ENCODE measurements at regions not wholly inside any gene's neighbourhood (a gene's known extent, or its start where the extent isn't known, plus 50 kb on each side); places are given as distances from the start of the nearest gene placed in this dataset.
"Not testable (repeated sequence)": the region's sequence is repeated elsewhere in the genome, so short reads cannot be mapped to it uniquely, and the experiment has no call there.

- H3K4me3 ChIP-seq (replicated peaks; ENCODE audit: low read depth, low read length): no peak overlapping the region
- no peak for TF ChIP-seq CTCF (IDR thresholded peaks at IDR 0.05; ENCODE audit: low read length, missing control alignments)
- DNase-seq (ENCODE audit: low read depth): no peak
Measured at GRCh38 chr14:81766321-81766915, 232.8 kb upstream of the SEL1L start.

- no peak for TF ChIP-seq CTCF (IDR thresholded peaks at IDR 0.05; ENCODE audit: low read length, missing control alignments)
- DNase-seq (ENCODE audit: low read depth): no peak
- H3K4me3 ChIP-seq (replicated peaks; ENCODE audit: low read depth, low read length): no peak overlapping the region
Measured at GRCh38 chr14:81767266-81767995, 233.8 kb upstream of the SEL1L start.

- DNase-seq (ENCODE audit: low read depth): no peak
- no peak for TF ChIP-seq CTCF (IDR thresholded peaks at IDR 0.05; ENCODE audit: low read length, missing control alignments)
- H3K4me3 ChIP-seq (replicated peaks; ENCODE audit: low read depth, low read length): no peak overlapping the region
Measured at GRCh38 chr14:81771651-81772275, 238.1 kb upstream of the SEL1L start.

GRCh38 chr14:81772381-81772780 is 238.7 kb upstream of the SEL1L start:
- H3K4me3 ChIP-seq (replicated peaks; ENCODE audit: low read depth, low read length): no peak overlapping the region
- no peak for DNase-seq (ENCODE audit: low read depth)
- TF ChIP-seq CTCF (IDR thresholded peaks at IDR 0.05; ENCODE audit: low read length, missing control alignments): no peak

GRCh38 chr14:81776531-81776930 is 242.9 kb upstream of the SEL1L start:
- no peak overlapping the region for H3K4me3 ChIP-seq (replicated peaks; ENCODE audit: low read depth, low read length)
- no peak for DNase-seq (ENCODE audit: low read depth)
- no peak for TF ChIP-seq CTCF (IDR thresholded peaks at IDR 0.05; ENCODE audit: low read length, missing control alignments)

GRCh38 chr14:81781798-81782197 is 248.1 kb upstream of the SEL1L start:
- not testable (repeated sequence) for DNase-seq (ENCODE audit: low read depth)

GRCh38 chr14:81784084-81784483 is 250.4 kb upstream of the SEL1L start:
- TF ChIP-seq CTCF (IDR thresholded peaks at IDR 0.05; ENCODE audit: low read length, missing control alignments): no peak
- H3K4me3 ChIP-seq (replicated peaks; ENCODE audit: low read depth, low read length): no peak overlapping the region
- no peak for DNase-seq (ENCODE audit: low read depth)

More at GRCh38 chr14:81781798-81782197, 248.1 kb upstream of the SEL1L start:
- H3K4me3 ChIP-seq (replicated peaks; ENCODE audit: low read depth, low read length): not testable (repeated sequence)

Data from fibroblast of pulmonary artery (primary cell).